Thyroid gland (tissue), 4 donors: ENCODE measurements at regions not wholly inside any gene's neighbourhood (a gene's known extent, or its start where the extent isn't known, plus 50 kb on each side); places are given as distances from the start of the nearest gene placed in this dataset.

Source experiments
- POLR2A ChIP-seq, 2 donors: fragments of 450-650 bp; IDR thresholded peaks; one replicate each; pipeline ENCODE4 v1.6.1; 2017; ENCODE audit warnings: antibody characterized with exemption in 2 of 2, mild to moderate bottlenecking in 2 of 2, moderate library complexity in 1 of 2
- TF ChIP-seq, protein P1 (sequence below), 6 experiments: fragments of 200-600 bp in 3 of 6; fragments of 450-650 bp in 3 of 6; sonication (generic) in 3 of 6; IDR thresholded peaks; one replicate each; pipeline ENCODE4 v1.5.1; 2016 to 2019; ENCODE audit warnings: antibody characterized with exemption in 6 of 6, mild to moderate bottlenecking in 2 of 6, inconsistent platforms in 1 of 6, moderate library complexity in 1 of 6

DNA sequence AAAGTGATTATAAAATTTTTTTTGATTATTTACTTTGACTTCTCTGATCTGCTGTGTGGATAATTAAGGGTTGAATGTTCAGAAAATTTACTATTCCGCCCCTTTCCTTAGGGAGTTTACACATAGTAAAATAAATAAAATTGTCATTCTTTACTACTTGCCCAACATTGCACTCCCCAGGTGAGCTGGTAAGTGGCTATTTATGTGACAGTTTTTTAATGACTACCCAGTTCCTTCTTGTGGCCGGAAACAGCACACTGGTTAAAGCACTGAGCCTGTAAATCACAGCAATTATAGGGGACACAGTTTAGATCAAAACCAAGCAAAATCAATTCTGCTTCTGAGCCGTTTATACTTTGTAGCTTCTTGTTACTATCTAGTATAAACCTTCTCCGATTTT, 158.1 kb downstream of the FHIP1A start:
- TF ChIP-seq, protein P1, sequence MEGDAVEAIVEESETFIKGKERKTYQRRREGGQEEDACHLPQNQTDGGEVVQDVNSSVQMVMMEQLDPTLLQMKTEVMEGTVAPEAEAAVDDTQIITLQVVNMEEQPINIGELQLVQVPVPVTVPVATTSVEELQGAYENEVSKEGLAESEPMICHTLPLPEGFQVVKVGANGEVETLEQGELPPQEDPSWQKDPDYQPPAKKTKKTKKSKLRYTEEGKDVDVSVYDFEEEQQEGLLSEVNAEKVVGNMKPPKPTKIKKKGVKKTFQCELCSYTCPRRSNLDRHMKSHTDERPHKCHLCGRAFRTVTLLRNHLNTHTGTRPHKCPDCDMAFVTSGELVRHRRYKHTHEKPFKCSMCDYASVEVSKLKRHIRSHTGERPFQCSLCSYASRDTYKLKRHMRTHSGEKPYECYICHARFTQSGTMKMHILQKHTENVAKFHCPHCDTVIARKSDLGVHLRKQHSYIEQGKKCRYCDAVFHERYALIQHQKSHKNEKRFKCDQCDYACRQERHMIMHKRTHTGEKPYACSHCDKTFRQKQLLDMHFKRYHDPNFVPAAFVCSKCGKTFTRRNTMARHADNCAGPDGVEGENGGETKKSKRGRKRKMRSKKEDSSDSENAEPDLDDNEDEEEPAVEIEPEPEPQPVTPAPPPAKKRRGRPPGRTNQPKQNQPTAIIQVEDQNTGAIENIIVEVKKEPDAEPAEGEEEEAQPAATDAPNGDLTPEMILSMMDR (IDR thresholded peaks at IDR 0.05) = no peak
- TF ChIP-seq POLR2A (IDR thresholded peaks at IDR 0.05) = no peak
